Panc1 (cell line): ENCODE measurements at regions not wholly inside any gene's neighbourhood (a gene's known extent, or its start where the extent isn't known, plus 50 kb on each side); places are given as distances from the start of the nearest gene placed in this dataset.

ENCODE experiments used
- ATAC-seq: fragments of 200-7000 bp; cut with Tn5 transposase; 2 replicates; pipeline ENCODE4 v1.9.1; 2020; ENCODE audit warnings: mild to moderate bottlenecking, moderate library complexity
- BruUV-seq: library from RNA; stranded (reverse); fragments of 400-500 nt; replicated peaks from 2 replicates; lab custom pipeline; 2021; lab: Mats Ljungman, UMichigan
- CTCF ChIA-PET: fragments of 300-600 bp; sonication (Branson Sonifier 250); formaldehyde crosslinking; loops from one replicate; lab custom pipeline; 2022; ENCODE audit warnings: antibody characterized with exemption; lab: Charles Lee
- POLR2A ChIA-PET: fragments of 300-600 bp; sonication (Branson Sonifier 250); formaldehyde crosslinking; loops from one replicate; lab custom pipeline; 2022; ENCODE audit warnings: antibody characterized with exemption; lab: Charles Lee
- DNase-seq: peaks from one replicate; pipeline ENCODE4 v3.0.0-alpha.2; 2010; ENCODE audit warnings: low read depth, low spot score
- H3K27ac ChIP-seq: 2 replicates; pipeline ENCODE4 v1.5.1; 2011; ENCODE audit warnings: mild to moderate bottlenecking, low read length, inconsistent platforms
- H3K27me3 ChIP-seq: fragments of 200-500 bp; sonication (Bioruptor generic); 2 replicates; pipeline ENCODE4 v1.6.0; 2014; ENCODE audit warnings: low read length, inconsistent platforms; ENCODE audit not compliant: control insufficient read depth, insufficient read depth
- H3K36me3 ChIP-seq: fragments of 200-500 bp; sonication (Bioruptor generic); 2 replicates; pipeline ENCODE4 v1.5.1; 2014; ENCODE audit warnings: inconsistent platforms, mild to moderate bottlenecking, low read length, moderate library complexity; ENCODE audit not compliant: control insufficient read depth, insufficient read depth
- H3K4me1 ChIP-seq: 2 replicates; pipeline ENCODE4 v1.5.1; 2011; ENCODE audit warnings: inconsistent platforms, mild to moderate bottlenecking, low read length, moderate library complexity; ENCODE audit not compliant: control insufficient read depth, insufficient read depth
- H3K4me3 ChIP-seq, 2 experiments: 2 replicates each; pipeline ENCODE4 v1.5.1; 2011 to 2012; ENCODE audit warnings: low read depth in 2 of 2, low read length in 2 of 2, mild to moderate bottlenecking in 2 of 2, inconsistent platforms in 1 of 2, moderate library complexity in 1 of 2
- H3K9me3 ChIP-seq: fragments of 200-500 bp; sonication (Bioruptor generic); 2 replicates; pipeline ENCODE4 v1.5.1; 2014; ENCODE audit warnings: low read depth, mild to moderate bottlenecking, inconsistent platforms, low read length, moderate library complexity; ENCODE audit not compliant: control insufficient read depth, insufficient read depth
- POLR2AphosphoS5 ChIP-seq: IDR thresholded peaks from 2 replicates; pipeline ENCODE4 v1.6.1; 2012; ENCODE audit warnings: mild to moderate bottlenecking, low read depth, low read length, moderate library complexity
- SIN3A ChIP-seq: IDR thresholded peaks from 2 replicates; pipeline ENCODE4 v1.6.1; 2012; ENCODE audit warnings: low read depth, mild to moderate bottlenecking, low read length, moderate library complexity, borderline replicate concordance; ENCODE audit not compliant: insufficient read depth
- TCF7L2 ChIP-seq: IDR thresholded peaks from 2 replicates; pipeline ENCODE4 v1.6.1; 2011; ENCODE audit warnings: mild to moderate bottlenecking, low read depth, low read length, inconsistent platforms
- in situ Hi-C: cut with HindIII; loops from 2 replicates; pipeline ENCODE4 v1.10.0; 2016; ENCODE audit warnings: low sequenced_read_pairs, low pct_unique_long_range_greater_than_20kb
- intact Hi-C: fragments of 100-400 bp; cut with micrococcal nuclease; formaldehyde crosslinking; loops from one replicate; pipeline ENCODE4 v1.10.0; 2022; ENCODE audit not compliant: unreplicated experiment
- TF ChIP-seq, protein P1 (sequence below), 2 experiments: IDR thresholded peaks; 2 replicates each; pipeline ENCODE4 v1.6.1; 2011 to 2012; ENCODE audit warnings: low read depth in 2 of 2, control low read depth in 1 of 2, low read length in 1 of 2, mild to moderate bottlenecking in 1 of 2, moderate library complexity in 1 of 2; ENCODE audit not compliant: insufficient read depth in 1 of 2
- TF ChIP-seq, protein P2 (sequence below): fragments of 450-650 bp; IDR thresholded peaks from 2 replicates; pipeline ENCODE4 v1.5.1; 2017; ENCODE audit warnings: mild to moderate bottlenecking

DNA sequence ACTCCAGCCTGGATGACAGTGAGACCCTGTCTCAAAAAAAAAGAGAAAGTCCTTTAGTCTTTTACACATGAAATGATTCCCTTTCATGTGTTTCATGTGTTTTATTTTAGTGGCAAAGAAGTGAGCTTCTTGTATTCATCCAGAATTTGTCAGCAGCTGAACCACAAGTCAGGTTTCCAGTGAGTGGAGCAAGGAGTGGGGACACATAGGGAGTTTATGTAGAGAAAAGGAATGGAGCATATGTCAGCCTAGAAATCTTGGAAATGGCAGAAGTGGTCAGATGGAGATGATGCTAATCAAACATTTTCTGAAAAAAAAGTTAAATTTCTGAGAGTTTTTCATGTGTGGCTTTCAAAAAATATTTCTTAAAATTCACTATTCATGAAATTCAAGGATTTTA lies 383.0 kb upstream of the GATB start:
- no peak overlapping the region for H3K27ac ChIP-seq
- POLR2A ChIA-PET: no interaction called here
- intact Hi-C loops: no loop called here
- in situ Hi-C loops: no loop called here
- no peaks in the 10 kb centered on the region for H3K4me1 ChIP-seq
- CTCF ChIA-PET: no interaction called here
- no peak for ATAC-seq
- H3K36me3 ChIP-seq: no peaks in the 10 kb centered on the region
- BruUV-seq: no TSS peak
- no peaks in the 10 kb centered on the region for H3K27me3 ChIP-seq
- H3K9me3 ChIP-seq: no peaks in the 10 kb centered on the region
- no peak overlapping the region for H3K4me3 ChIP-seq
- DNase-seq: no peak
- TF ChIP-seq TCF7L2: no peak
- TF ChIP-seq, protein P1, sequence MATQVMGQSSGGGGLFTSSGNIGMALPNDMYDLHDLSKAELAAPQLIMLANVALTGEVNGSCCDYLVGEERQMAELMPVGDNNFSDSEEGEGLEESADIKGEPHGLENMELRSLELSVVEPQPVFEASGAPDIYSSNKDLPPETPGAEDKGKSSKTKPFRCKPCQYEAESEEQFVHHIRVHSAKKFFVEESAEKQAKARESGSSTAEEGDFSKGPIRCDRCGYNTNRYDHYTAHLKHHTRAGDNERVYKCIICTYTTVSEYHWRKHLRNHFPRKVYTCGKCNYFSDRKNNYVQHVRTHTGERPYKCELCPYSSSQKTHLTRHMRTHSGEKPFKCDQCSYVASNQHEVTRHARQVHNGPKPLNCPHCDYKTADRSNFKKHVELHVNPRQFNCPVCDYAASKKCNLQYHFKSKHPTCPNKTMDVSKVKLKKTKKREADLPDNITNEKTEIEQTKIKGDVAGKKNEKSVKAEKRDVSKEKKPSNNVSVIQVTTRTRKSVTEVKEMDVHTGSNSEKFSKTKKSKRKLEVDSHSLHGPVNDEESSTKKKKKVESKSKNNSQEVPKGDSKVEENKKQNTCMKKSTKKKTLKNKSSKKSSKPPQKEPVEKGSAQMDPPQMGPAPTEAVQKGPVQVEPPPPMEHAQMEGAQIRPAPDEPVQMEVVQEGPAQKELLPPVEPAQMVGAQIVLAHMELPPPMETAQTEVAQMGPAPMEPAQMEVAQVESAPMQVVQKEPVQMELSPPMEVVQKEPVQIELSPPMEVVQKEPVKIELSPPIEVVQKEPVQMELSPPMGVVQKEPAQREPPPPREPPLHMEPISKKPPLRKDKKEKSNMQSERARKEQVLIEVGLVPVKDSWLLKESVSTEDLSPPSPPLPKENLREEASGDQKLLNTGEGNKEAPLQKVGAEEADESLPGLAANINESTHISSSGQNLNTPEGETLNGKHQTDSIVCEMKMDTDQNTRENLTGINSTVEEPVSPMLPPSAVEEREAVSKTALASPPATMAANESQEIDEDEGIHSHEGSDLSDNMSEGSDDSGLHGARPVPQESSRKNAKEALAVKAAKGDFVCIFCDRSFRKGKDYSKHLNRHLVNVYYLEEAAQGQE (IDR thresholded peaks at IDR 0.05; ENCODE audit: insufficient read depth in 1 of 2, low read depth in 2 of 2, low read length in 1 of 2): no peak
- TF ChIP-seq, protein P2, sequence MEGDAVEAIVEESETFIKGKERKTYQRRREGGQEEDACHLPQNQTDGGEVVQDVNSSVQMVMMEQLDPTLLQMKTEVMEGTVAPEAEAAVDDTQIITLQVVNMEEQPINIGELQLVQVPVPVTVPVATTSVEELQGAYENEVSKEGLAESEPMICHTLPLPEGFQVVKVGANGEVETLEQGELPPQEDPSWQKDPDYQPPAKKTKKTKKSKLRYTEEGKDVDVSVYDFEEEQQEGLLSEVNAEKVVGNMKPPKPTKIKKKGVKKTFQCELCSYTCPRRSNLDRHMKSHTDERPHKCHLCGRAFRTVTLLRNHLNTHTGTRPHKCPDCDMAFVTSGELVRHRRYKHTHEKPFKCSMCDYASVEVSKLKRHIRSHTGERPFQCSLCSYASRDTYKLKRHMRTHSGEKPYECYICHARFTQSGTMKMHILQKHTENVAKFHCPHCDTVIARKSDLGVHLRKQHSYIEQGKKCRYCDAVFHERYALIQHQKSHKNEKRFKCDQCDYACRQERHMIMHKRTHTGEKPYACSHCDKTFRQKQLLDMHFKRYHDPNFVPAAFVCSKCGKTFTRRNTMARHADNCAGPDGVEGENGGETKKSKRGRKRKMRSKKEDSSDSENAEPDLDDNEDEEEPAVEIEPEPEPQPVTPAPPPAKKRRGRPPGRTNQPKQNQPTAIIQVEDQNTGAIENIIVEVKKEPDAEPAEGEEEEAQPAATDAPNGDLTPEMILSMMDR: no peak
- TF ChIP-seq POLR2AphosphoS5: no peak
- TF ChIP-seq SIN3A: no peak

DNA sequence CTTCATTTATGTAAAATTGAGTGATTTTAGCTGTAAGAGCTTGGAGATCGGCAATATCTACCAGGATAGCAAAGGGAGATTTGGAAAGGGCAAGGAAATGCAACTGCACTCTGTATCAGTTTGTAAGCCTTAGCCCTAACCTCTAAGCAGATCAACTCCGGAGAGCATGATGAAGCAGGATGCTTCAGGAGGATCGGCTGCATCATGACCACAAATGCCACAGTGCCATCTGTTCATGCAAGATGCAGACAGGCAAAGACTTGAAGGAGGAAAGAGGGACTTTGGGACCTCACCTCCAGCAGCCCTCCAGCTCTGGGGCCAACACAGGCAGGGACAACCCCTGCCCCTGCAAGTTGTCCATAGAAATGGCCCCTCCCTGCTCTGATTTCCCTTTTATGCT lies 377.6 kb upstream of the GATB start:
- no peak for TF ChIP-seq TCF7L2
- TF ChIP-seq, protein P1 (IDR thresholded peaks at IDR 0.05; ENCODE audit: insufficient read depth in 1 of 2, low read depth in 2 of 2, low read length in 1 of 2): no peak
- ChIA-PET POLR2A (no interaction called here), CTCF (no interaction called here)
- no peaks in the 10 kb centered on the region for H3K36me3 ChIP-seq
- H3K9me3 ChIP-seq: no peaks in the 10 kb centered on the region
- no peaks in the 10 kb centered on the region for H3K4me1 ChIP-seq
- intact Hi-C loops: no loop called here
- no peaks in the 10 kb centered on the region for H3K27me3 ChIP-seq
- H3K27ac ChIP-seq: no peak overlapping the region
- DNase-seq (no peak), ATAC-seq (no peak)
- no peak overlapping the region for H3K4me3 ChIP-seq
- BruUV-seq: no TSS peak
- in situ Hi-C loops: no loop called here
